HFF-Myc (cell line): ENCODE measurements at regions not wholly inside any gene's neighbourhood (a gene's known extent, or its start where the extent isn't known, plus 50 kb on each side); places are given as distances from the start of the nearest gene placed in this dataset.

Experiments used
- DNase-seq: peaks from one replicate; pipeline ENCODE4 v3.0.0-alpha.2; 2011; ENCODE audit warnings: low read depth; ENCODE audit errors: extremely low read depth
- H3K4me3 ChIP-seq: replicated peaks from 2 replicates; pipeline ENCODE4 v1.5.1; 2011; ENCODE audit warnings: low read depth, mild to moderate bottlenecking, control low read depth, low read length
- CTCF ChIP-seq: IDR thresholded peaks from 2 replicates; pipeline ENCODE4 v1.5.1; 2012; ENCODE audit warnings: mild to moderate bottlenecking, low read depth, low read length, control low read depth; ENCODE audit errors: missing control alignments

GRCh38 chr11:45087086-45087899, 59.1 kb upstream of the PRDM11 start:
- no peak for DNase-seq
- no peak for TF ChIP-seq CTCF
- no peak overlapping the region for H3K4me3 ChIP-seq

GRCh38 chr11:45087900-45088160, 58.6 kb upstream of the PRDM11 start:
- H3K4me3 ChIP-seq, result no peak overlapping the region
- DNase-seq, result no peak
- TF ChIP-seq CTCF, result no peak

GRCh38 chr11:45089251-45089650, 57.2 kb upstream of the PRDM11 start:
- peak; percentile 60 for DNase-seq
- H3K4me3 ChIP-seq, result no peak overlapping the region
- no peak for TF ChIP-seq CTCF

GRCh38 chr11:45089676-45090499, 56.6 kb upstream of the PRDM11 start:
- TF ChIP-seq CTCF, result peak; percentile 39
- no peak for DNase-seq
- no peak overlapping the region for H3K4me3 ChIP-seq

- no peak for DNase-seq
- no peak for TF ChIP-seq CTCF
Observed at GRCh38 chr11:45090607-45091006, 55.8 kb upstream of the PRDM11 start.

GRCh38 chr11:45091563-45092403, 54.7 kb upstream of the PRDM11 start:
- no peak overlapping the region for H3K4me3 ChIP-seq
- DNase-seq, result no peak
- no peak for TF ChIP-seq CTCF

More at GRCh38 chr11:45090607-45091006, 55.8 kb upstream of the PRDM11 start:
- H3K4me3 ChIP-seq, result no peak overlapping the region
